OCI-M1 (cell line): ENCODE measurements at regions not wholly inside any gene's neighbourhood (a gene's known extent, or its start where the extent isn't known, plus 50 kb on each side); places are given as distances from the start of the nearest gene placed in this dataset.

ENCODE experiments used
- DNase-seq: peaks from one replicate; lab custom pipeline; 2025; lab: John Stamatoyannopoulos, UW

DNA sequence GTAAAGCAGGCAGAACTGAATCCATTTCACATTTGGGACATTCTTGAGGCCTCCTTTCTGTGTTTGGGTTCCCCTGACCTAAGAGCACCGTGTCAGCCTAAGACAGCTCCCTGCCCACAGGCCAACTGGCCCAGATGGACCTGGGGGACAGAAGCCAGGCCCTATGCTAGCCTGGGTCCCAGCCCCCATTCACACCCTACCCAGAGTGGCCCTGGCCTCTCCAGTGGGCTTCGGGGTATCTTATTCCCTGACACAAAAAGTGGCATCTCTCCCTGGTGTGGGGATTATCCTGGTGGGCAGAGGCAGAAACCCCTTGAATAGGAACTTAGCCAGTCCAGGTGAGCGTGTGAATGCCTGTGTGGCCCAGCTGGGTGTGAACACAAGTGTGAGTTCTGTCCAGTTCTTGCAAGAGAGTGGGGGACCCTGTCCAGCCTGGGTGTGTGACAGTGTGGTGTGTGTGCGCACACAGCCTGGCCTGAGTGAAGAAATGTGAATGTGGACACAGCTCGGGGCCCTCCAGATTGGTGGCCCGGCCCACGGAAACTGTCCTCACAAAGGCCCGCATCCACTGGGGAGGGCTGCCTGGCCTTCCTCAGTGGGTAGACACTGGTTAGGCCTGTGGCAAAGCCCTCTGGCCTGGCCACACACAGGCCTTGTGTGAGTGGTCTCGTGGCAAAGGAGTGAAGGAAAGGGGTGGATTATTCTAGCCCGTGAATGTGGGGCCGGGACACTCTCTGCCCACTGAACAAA lies 63.0 kb upstream of the HAAO start:
- DNase-seq = no peak

DNA sequence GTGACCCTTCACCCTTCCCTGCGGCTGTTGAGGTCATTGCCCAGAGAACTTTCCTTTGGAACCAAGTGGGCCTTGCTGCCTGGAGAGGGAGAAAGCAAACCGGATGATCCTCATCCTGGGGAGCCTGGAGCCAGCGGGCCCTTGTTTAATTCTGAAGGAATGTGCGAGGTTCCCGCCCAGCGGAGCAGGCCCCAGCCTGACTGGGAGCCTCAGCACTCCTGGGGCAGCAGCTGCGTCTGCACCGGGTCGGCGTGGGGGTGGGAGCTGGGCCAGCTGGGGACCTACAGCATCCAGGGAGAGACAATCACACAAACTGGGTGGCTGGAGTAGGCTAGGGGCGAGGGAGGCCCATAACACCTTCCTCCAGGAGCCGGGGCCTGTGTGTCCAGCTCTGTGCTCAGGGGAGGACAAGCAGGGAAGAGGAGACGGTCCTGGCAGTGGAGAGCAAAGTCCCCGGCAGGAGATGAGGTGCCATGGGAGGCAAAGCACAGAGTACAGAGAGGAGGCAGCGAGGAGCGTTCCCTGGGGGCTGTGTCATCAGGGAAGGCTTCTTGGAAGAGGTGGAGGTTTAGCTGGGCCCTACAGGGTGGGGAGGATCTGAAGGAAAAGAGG lies 61.9 kb upstream of the HAAO start:
- DNase-seq = no peak

DNA sequence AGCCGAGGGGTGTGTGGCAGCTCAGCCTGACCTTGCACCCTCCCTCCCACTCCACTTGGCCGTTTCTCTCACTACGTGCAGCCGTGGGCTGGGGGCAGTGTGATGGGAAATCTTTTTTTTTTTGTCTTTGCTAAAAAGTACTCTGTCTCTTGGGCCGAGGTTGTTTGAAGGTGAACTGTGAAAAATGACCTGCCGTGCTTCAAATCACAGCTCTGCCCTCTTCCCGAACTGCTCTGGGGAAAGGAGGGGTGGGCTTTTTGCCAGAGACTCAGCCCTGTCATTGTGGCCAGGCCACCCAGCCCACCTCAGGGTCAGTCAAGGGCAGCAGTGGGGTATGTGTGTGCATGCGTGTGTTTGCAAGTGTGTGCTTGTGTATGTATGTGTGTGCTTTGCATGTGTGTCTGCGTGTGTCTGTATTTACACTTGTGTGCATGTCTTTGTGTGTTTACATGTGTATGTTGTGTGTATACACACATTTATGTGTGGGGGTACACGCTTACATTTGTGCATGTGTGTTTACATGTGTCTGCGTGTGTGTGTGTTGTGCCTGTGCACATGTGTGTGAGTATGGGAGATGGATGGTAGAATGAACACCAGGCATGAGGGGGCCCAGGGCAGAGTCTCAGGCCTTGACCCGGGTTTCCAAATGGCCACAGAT lies 61.3 kb upstream of the HAAO start:
- DNase-seq = no peak

DNA sequence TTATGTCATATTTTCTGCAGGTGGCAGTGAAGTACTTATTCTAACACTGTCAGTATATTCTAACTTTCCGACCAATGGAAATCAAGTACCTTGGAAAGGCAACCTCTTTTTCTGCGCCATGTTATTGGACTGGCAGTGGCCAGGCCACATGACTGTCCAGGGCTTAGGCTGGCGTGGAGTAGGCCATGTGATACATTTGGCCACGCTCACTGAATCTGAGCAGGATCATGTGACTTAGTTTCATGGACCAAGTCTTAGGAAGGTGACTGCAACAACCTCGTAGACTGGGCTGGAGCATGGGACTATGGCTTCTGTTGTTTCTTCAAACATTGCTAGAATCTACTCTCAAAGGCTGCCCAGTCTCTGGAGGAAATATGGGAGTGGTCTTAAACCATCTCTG lies 60.4 kb upstream of the HAAO start:
- DNase-seq = no peak

DNA sequence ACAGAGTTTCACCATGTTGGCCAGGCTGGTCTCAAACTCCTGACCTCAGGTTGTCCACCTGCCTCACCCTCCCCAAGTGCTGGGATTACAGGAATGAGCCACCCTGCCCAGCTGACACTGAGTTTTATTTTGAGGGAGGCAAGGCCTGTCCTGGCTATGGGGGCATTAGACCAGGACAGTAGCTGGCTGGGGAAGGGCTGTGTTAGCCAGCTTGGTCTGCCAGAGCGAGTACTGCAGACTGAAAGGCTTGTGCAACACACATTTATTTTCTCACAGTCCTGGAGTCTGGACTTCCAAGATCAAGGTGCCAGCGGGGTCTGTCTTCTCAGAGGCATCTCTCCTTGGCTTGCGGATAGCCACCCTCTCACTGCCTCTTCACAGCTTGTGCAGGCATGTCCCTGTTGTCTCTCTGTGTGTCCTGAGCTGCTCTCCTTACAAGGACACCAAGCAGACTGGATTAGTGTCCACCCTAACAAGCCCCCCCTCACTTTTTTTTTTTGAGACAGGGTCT lies 59.4 kb upstream of the HAAO start:
- DNase-seq = no peak

- DNase-seq = no peak
These were observed 58.8 kb upstream of the HAAO start for GRCh38 chr2:42851186-42851585.

DNA sequence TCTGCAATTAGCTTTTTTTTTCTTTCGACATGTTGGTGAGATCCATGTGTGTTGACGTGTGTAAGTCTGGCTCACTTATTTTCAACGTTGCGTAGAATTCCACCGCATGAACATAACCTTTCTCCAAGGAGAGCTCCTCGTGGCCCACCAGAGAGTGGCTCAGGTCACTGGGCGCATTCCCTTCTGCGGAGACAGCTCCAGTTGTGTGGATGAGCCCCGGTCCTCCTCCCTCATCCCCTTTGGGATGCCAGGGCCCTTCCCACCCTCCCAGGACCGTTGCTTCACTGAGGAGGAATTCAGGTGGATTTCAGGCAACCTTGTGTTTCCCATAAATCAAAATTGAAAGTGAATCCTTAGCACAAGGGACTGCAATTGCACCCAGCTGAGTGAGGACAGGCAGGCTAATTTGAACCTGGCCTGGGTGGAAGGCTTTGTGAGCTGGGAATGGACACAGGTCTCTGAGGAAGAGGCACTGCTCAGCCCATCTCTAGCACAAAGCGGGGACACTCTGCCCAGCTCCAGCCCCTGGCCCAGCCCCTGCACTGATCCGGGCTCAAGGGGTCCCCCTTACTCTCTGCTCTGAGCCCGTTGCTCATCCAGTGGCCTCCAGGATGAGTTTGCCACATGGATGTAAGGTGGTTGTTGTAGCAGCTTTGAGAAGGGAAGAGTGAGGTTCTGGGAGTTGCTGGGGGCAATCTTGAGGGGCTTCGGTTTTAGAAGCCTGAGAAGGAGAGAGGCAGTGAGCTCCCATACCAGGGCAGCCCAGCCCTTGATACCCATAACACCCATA lies 57.8 kb upstream of the HAAO start:
- DNase-seq = no peak

DNA sequence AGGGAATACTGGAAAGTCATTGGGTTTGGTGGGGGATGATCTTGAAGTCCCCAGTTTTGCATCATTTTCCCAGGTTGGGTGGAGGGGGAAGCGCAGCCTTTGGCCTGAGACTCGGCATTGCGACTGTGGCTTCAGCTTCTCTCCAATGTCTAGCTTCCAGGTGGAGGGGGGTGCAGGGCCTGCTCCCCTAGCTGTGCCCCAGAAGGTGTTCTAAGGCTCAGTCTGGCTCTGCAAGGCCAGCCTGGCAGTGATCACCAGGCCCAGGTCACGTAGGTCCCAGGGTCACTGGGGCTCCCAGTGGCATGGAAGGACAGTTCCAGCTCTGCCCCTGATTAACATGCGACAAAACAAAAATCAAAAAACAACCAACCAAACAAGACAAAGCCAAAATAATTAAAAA lies 56.9 kb upstream of the HAAO start:
- no peak for DNase-seq

DNA sequence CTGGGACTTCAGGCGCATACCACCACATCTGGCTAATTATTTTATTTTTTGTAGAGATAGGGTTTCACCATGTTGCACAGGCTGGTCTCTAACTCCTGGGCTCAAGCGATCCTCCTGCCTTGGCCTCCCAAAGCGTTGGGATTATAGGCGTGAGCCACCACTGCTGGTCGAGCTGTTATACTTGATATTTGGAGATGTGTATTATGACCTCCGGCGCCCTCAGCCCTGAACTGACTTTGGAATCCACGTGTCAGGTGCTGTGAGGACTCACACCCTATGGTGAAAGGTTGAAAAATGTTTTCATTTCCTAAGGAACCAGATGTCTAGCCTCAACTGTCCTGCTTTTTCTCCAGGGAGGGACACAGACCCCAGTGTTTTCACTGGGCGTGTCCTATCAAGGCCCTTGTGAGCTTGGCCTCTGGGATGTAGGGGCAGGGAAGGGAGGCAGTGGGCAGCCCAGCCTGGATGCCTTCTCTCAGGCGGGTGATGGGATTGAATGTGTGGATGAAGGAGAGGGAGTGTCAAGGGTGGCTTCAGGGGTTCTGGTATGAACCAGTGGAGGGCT lies 56.4 kb upstream of the HAAO start:
- DNase-seq = no peak

- DNase-seq = no peak
These were observed 55.9 kb upstream of the HAAO start for GRCh38 chr2:42848265-42848664.

DNA sequence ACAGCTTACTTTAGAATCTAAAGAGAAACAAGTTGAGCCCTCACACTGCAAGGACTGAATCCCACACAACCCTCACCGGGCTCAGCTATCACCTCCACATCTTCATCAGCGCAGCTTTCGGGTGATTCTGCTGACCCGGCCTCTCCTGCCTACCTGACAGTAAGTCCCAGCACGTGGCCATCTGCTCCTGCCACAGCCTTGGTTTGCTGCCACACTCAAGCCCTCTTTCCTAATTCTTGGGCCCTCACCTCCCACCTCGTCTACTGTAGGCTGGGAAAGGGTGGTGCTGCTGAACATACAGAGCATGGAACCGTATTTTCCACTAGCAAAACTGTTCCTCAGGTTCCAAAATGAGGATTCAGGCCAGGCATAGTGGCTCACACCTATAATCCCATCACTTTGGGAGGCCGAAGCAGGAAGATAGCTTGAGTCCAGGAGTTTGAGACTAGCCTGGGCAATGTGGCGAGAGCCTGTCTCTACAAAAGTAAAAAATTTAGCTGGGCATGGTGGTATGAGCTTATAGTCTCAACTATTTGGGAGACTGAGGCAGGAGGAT lies 55.3 kb upstream of the HAAO start:
- no peak for DNase-seq

DNA sequence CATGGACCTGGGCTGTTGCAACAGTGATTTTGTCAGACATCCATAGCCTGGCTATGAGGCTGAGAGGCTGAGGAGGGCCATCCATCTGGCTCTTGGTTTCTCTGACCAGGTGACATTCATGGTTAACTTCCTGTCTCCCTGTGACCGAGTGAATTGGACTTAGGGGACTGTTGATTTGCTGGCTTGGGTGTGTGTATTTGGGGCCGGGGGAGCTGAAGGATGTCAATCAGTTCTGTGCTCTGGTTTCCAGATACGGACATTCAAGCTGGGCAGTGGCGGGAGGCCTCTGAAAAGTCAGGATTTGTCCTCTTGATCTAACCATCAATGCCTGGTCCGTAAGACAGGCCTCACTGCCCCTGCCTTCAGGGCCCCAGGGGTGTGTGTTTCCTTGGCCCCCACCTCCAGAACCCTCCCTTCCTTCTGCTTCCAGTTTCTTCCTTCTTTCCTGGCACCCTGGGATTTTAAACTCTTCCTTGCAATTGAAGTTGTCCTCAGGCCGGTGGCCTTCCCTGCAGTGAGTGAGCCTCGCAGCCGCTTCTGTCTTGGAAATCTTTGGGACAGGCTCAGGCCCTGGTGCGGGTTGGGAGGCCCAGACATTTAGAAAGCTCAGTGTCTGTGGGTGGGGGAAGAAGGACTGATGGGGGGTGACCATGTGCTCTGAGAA lies 54.7 kb upstream of the HAAO start:
- DNase-seq = no peak

GRCh38 chr2:42846026-42846425 lies 53.6 kb upstream of the HAAO start:
- no peak for DNase-seq

DNA sequence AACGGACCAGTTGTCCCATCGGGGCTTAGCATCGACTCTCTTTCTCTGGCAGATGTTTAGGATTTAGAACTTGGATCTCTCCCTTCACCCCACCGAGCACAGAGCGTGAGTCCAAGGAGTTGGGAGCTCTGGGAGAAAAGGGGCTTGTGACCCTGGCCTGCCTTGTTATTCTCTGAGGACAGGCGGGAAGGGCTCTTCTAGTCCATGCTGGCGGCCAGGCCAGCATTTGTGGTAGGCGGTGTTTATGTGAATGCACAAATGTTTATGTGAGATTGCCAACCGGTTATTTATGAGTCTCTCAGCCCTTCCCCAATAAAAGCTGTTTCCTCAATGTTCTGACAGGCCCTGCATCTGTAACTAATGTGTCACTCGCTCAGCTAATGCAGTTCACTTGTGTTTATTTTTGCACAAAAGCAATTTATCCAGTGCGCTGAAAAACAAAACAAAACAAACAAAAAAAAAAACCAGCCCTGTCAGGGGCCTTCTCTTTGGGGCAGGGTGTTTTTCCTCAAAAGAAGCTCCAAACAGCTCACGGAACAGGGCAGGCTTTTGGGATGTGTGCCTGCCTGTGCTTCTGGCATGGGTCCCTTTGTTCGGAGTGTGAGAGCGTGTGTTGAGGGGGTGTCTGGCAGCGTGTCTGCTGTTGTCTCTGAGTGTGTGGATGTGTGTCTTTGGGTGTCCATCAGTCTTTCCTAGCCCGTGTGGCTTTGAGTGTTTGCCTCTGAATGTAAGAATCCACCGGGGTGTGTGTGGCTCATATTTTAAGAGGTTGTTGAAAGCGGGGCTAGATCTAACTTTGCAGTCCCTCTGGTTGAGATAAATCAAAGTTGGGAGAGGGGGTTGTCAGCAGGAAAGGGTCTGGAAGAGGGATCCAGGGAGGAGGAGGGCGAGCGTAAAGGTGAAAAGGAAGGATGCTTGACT lies 52.8 kb upstream of the HAAO start:
- no peak for DNase-seq

GRCh38 chr2:42844366-42844765 lies 52.0 kb upstream of the HAAO start:
- no peak for DNase-seq

DNA sequence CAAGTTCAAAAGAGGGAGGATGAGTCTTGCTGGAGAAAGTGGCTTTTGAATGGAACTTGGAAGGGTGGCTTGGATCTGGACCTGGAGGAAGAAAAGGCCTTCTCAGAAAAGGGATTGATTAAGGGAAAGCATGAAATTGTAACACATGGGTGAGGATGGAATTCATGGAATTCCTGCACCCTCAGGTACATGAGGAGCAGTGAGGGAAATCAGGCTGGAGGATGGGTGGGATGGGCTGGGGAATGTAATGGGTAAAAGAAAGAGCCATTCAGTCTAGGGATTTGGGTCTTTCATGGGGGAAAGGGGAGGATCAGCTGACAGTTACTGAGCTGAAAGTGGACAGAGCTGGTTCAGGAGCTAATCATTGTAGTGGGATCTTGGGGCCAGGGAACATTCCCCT lies 51.2 kb upstream of the HAAO start:
- DNase-seq = no peak

DNA sequence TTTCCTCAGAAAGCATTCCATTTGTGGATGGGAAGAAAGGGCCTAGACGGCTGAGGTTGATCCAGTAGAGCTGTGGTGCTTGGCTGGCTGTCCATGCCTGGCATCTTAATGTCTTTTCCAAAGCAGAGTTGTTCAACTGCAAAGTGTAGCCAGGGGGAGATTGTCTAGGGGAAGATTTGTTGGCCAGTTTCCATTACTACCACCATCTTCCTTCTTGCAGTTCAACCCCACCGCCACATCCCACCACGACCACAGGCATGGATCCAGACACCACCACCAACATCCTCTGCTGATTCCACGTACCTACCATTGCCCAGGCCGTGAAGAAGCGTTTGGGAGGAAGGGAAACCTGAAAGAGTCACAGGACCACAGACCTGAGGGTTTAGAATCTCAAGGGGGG lies 50.7 kb upstream of the HAAO start:
- no peak for DNase-seq

- no peak for DNase-seq
These were observed 50.1 kb upstream of the HAAO start for GRCh38 chr2:42842466-42842865.
